ENCODE measurements at regions not wholly inside any gene's neighbourhood (a gene's known extent, or its start where the extent isn't known, plus 50 kb on each side); places are given as distances from the start of the nearest gene placed in this dataset.
A peak's percentile ranks its signal among the peaks of the same experiment; 100 is the strongest.

- DNase-seq (ENCODE audit: low read depth in 2 of 2): no peak
These were observed 564.8 kb upstream of the CDH4 start for GRCh38 chr20:60687213-60687612.

GRCh38 chr20:60690771-60691170 is 561.3 kb upstream of the CDH4 start:
- no peak for DNase-seq (ENCODE audit: low read depth in 2 of 2)

- DNase-seq (ENCODE audit: low read depth in 2 of 2): no peak
These were observed 560.0 kb upstream of the CDH4 start for GRCh38 chr20:60691966-60692615.

- no peak for DNase-seq (ENCODE audit: low read depth in 2 of 2)
These were observed 558.4 kb upstream of the CDH4 start for GRCh38 chr20:60693496-60694133.

- no peak for DNase-seq (ENCODE audit: low read depth in 2 of 2)
These were observed 557.3 kb upstream of the CDH4 start for GRCh38 chr20:60694763-60695162.

GRCh38 chr20:60695226-60696000 is 556.6 kb upstream of the CDH4 start:
- DNase-seq (ENCODE audit: low read depth in 2 of 2): peak in 1 of 2 donors; percentile 37

GRCh38 chr20:60697252-60697651 is 554.8 kb upstream of the CDH4 start:
- DNase-seq (ENCODE audit: low read depth in 2 of 2): no peak

- DNase-seq (ENCODE audit: low read depth in 2 of 2): no peak
These were observed 551.3 kb upstream of the CDH4 start for GRCh38 chr20:60700728-60701127.

GRCh38 chr20:60704147-60704546 is 547.9 kb upstream of the CDH4 start:
- DNase-seq (ENCODE audit: low read depth in 2 of 2): no peak

GRCh38 chr20:60713396-60713795 is 538.7 kb upstream of the CDH4 start:
- no peak for DNase-seq (ENCODE audit: low read depth in 2 of 2)

GRCh38 chr20:60715172-60715571 is 536.9 kb upstream of the CDH4 start:
- no peak for DNase-seq (ENCODE audit: low read depth in 2 of 2)

- no peak for DNase-seq (ENCODE audit: low read depth in 2 of 2)
These were observed 533.1 kb upstream of the CDH4 start for GRCh38 chr20:60718743-60719480.

- no peak for DNase-seq (ENCODE audit: low read depth in 2 of 2)
These were observed 526.7 kb upstream of the CDH4 start for GRCh38 chr20:60725311-60725906.

- DNase-seq (ENCODE audit: low read depth in 2 of 2): no peak
These were observed 524.6 kb upstream of the CDH4 start for GRCh38 chr20:60727425-60727824.

GRCh38 chr20:60728705-60729104 is 523.4 kb upstream of the CDH4 start:
- no peak for DNase-seq (ENCODE audit: low read depth in 2 of 2)

GRCh38 chr20:60729135-60729900 is 522.7 kb upstream of the CDH4 start:
- DNase-seq (ENCODE audit: low read depth in 2 of 2): no peak

GRCh38 chr20:60732322-60732721 is 519.7 kb upstream of the CDH4 start:
- no peak for DNase-seq (ENCODE audit: low read depth in 2 of 2)

- no peak for DNase-seq (ENCODE audit: low read depth in 2 of 2)
These were observed 504.0 kb upstream of the CDH4 start for GRCh38 chr20:60748086-60748485.

GRCh38 chr20:60749804-60750602 is 502.1 kb upstream of the CDH4 start:
- no peak for DNase-seq (ENCODE audit: low read depth in 2 of 2)

GRCh38 chr20:60750909-60751308 is 501.2 kb upstream of the CDH4 start:
- no peak for DNase-seq (ENCODE audit: low read depth in 2 of 2)
